ENCODE measurements at regions not wholly inside any gene's neighbourhood (a gene's known extent, or its start where the extent isn't known, plus 50 kb on each side); places are given as distances from the start of the nearest gene placed in this dataset.
"Not testable (repeated sequence)": the region's sequence is repeated elsewhere in the genome, so short reads cannot be mapped to it uniquely, and the experiment has no call there.

- no peak for TF ChIP-seq CTCF (IDR thresholded peaks at IDR 0.05; ENCODE audit: extremely low read depth, insufficient read depth, missing control alignments)
- in situ Hi-C loops (cut with MboI; ENCODE audit: low pct_unique_long_range_greater_than_20kb, low sequenced_read_pairs, unreplicated experiment): no loop called here
- no peak for DNase-seq (ENCODE audit: low spot score)
These were observed 1321.8 kb upstream of the PCDH9 start for GRCh38 chr13:68551701-68552522.

- in situ Hi-C loops (cut with MboI; ENCODE audit: low pct_unique_long_range_greater_than_20kb, low sequenced_read_pairs, unreplicated experiment): no loop called here
These were observed 1320.2 kb upstream of the PCDH9 start for GRCh38 chr13:68550330-68550729.

GRCh38 chr13:68540244-68540643 is 1310.1 kb upstream of the PCDH9 start:
- DNase-seq (ENCODE audit: low spot score): no peak
- no peak for TF ChIP-seq CTCF (IDR thresholded peaks at IDR 0.05; ENCODE audit: extremely low read depth, insufficient read depth, missing control alignments)
- in situ Hi-C loops (cut with MboI; ENCODE audit: low pct_unique_long_range_greater_than_20kb, low sequenced_read_pairs, unreplicated experiment): no loop called here

More at GRCh38 chr13:68550330-68550729, 1320.2 kb upstream of the PCDH9 start:
- TF ChIP-seq CTCF (IDR thresholded peaks at IDR 0.05; ENCODE audit: extremely low read depth, insufficient read depth, missing control alignments): no peak
- DNase-seq (ENCODE audit: low spot score): no peak

GRCh38 chr13:68535329-68535728 is 1305.2 kb upstream of the PCDH9 start:
- TF ChIP-seq CTCF (IDR thresholded peaks at IDR 0.05; ENCODE audit: extremely low read depth, insufficient read depth, missing control alignments): no peak
- DNase-seq (ENCODE audit: low spot score): no peak
- in situ Hi-C loops (cut with MboI; ENCODE audit: low pct_unique_long_range_greater_than_20kb, low sequenced_read_pairs, unreplicated experiment): no loop called here

- in situ Hi-C loops (cut with MboI; ENCODE audit: low pct_unique_long_range_greater_than_20kb, low sequenced_read_pairs, unreplicated experiment); DNase-seq (ENCODE audit: low spot score): not testable (repeated sequence)
These were observed 1297.0 kb upstream of the PCDH9 start for GRCh38 chr13:68527167-68527566.

- no peak for DNase-seq (ENCODE audit: low spot score)
- in situ Hi-C loops (cut with MboI; ENCODE audit: low pct_unique_long_range_greater_than_20kb, low sequenced_read_pairs, unreplicated experiment): no loop called here
- no peak for TF ChIP-seq CTCF (IDR thresholded peaks at IDR 0.05; ENCODE audit: extremely low read depth, insufficient read depth, missing control alignments)
These were observed 1293.8 kb upstream of the PCDH9 start for GRCh38 chr13:68523838-68524424.

- no peak for DNase-seq (ENCODE audit: low spot score)
- no peak for TF ChIP-seq CTCF (IDR thresholded peaks at IDR 0.05; ENCODE audit: extremely low read depth, insufficient read depth, missing control alignments)
- in situ Hi-C loops (cut with MboI; ENCODE audit: low pct_unique_long_range_greater_than_20kb, low sequenced_read_pairs, unreplicated experiment): no loop called here
These were observed 1292.0 kb upstream of the PCDH9 start for GRCh38 chr13:68522184-68522583.

Data from GM13977 (cell line).